ENCODE measurements at regions not wholly inside any gene's neighbourhood (a gene's known extent, or its start where the extent isn't known, plus 50 kb on each side); places are given as distances from the start of the nearest gene placed in this dataset.

- TF ChIP-seq POLR2A (IDR thresholded peaks at IDR 0.05; ENCODE audit: low read depth, low read length) (no peak), POLR2AphosphoS5 (IDR thresholded peaks at IDR 0.05; ENCODE audit: low read depth, low read length) (no peak), TAF1 (IDR thresholded peaks at IDR 0.05; ENCODE audit: low read depth, low read length) (no peak), SPI1 (IDR thresholded peaks at IDR 0.05; ENCODE audit: low read depth, low read length) (no peak)
These were observed 697.1 kb downstream of the SOCS6 start for GRCh38 chr18:70985948-70986347.

Measured in GM12891 (cell line).